Chondrocyte (in vitro differentiated cells): ENCODE measurements at regions not wholly inside any gene's neighbourhood (a gene's known extent, or its start where the extent isn't known, plus 50 kb on each side); places are given as distances from the start of the nearest gene placed in this dataset.

Experiments
- DNase-seq: peaks from one replicate; pipeline ENCODE4 v3.0.0; 2021; ENCODE audit warnings: mixed read lengths, low spot score
- H3K27ac Mint-ChIP-seq: one replicate; pipeline ENCODE4 v1.8.0; 2021; ENCODE audit warnings: mild to moderate bottlenecking, moderate library complexity, mixed read lengths; ENCODE audit not compliant: unreplicated experiment
- H3K27me3 Mint-ChIP-seq: 2 replicates; pipeline ENCODE4 v1.8.0; 2021; ENCODE audit warnings: low read depth, mixed read lengths
- H3K36me3 Mint-ChIP-seq: 2 replicates; pipeline ENCODE4 v1.8.0; 2021; ENCODE audit warnings: low read depth, mixed read lengths
- H3K4me1 Mint-ChIP-seq: 2 replicates; pipeline ENCODE4 v1.8.0; 2021; ENCODE audit warnings: low read depth, mild to moderate bottlenecking, mixed read lengths
- H3K4me3 Mint-ChIP-seq: one replicate; pipeline ENCODE4 v1.8.0; 2021; ENCODE audit warnings: mild to moderate bottlenecking, moderate library complexity, mixed read lengths; ENCODE audit not compliant: unreplicated experiment
- H3K9me3 Mint-ChIP-seq: 2 replicates; pipeline ENCODE4 v1.8.0; 2021; ENCODE audit warnings: low read depth, mixed read lengths
- TF ChIP-seq, protein P1 (sequence below): fragments of 200-600 bp; sonication (generic); IDR thresholded peaks from 2 replicates; pipeline ENCODE4 v1.5.0; 2021; ENCODE audit warnings: antibody characterized with exemption, mild to moderate bottlenecking, moderate library complexity

DNA sequence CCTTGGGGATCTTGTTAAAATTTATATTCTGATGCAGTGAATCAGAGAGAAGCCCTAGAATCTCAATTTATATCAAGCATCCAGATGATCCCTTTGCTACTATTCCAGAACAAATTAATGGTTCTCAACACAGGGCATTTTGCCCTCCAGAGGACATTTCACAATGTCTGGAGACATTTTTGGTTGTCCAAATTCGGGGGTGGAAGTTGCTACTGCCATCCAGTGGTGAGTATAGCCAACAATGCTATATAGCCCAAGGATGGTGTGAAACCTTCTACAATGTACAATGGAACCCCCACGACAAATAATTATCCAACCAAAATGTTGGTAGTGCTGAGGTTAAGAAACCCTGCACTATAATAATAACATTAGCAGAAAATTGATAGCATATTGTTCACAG lies 2440.0 kb downstream of the PCDH7 start:
- H3K27me3 Mint-ChIP-seq, result no peaks in the 10 kb centered on the region

GRCh38 chr4:33161202-33161601 lies 2441.0 kb downstream of the PCDH7 start:
- Mint-ChIP-seq H3K4me1 (peaks cover 24% of the 10 kb centered on the region), H3K36me3 (peaks cover 3% of the 10 kb centered on the region), H3K4me3 (no peak overlapping the region), H3K27ac (no peak overlapping the region), H3K27me3 (no peaks in the 10 kb centered on the region), H3K9me3 (peaks cover 12% of the 10 kb centered on the region)
- no peak for DNase-seq
- TF ChIP-seq, protein P1, sequence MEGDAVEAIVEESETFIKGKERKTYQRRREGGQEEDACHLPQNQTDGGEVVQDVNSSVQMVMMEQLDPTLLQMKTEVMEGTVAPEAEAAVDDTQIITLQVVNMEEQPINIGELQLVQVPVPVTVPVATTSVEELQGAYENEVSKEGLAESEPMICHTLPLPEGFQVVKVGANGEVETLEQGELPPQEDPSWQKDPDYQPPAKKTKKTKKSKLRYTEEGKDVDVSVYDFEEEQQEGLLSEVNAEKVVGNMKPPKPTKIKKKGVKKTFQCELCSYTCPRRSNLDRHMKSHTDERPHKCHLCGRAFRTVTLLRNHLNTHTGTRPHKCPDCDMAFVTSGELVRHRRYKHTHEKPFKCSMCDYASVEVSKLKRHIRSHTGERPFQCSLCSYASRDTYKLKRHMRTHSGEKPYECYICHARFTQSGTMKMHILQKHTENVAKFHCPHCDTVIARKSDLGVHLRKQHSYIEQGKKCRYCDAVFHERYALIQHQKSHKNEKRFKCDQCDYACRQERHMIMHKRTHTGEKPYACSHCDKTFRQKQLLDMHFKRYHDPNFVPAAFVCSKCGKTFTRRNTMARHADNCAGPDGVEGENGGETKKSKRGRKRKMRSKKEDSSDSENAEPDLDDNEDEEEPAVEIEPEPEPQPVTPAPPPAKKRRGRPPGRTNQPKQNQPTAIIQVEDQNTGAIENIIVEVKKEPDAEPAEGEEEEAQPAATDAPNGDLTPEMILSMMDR, result no peak

More for the DNA sequence above, 2440.0 kb downstream of the PCDH7 start:
- DNase-seq, result no peak
- TF ChIP-seq, protein P1, result peak; percentile 82
- no peak overlapping the region for H3K4me3 Mint-ChIP-seq
- H3K27ac Mint-ChIP-seq, result no peak overlapping the region
- peaks cover 17% of the 10 kb centered on the region for H3K9me3 Mint-ChIP-seq
- peaks cover 24% of the 10 kb centered on the region for H3K4me1 Mint-ChIP-seq
- H3K36me3 Mint-ChIP-seq, result peaks cover 3% of the 10 kb centered on the region

DNA sequence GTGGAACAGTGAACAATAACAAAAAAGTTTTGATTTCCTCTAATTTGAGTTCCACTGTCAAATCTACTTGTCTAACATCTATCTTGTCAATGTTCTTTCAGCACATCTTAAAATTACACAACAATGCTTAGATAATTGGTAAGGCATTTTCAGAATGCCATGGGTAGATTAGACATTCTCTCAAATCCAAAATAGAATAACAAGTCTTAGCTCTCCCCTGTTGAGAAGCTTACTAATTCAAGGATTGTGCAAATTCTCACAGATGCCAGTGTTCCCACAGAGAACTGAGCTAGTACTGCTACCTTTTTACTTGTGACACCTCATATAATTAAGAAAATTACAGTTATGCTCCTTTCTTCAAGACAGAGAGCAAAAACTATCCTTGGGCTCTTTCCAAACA lies 2442.0 kb downstream of the PCDH7 start:
- Mint-ChIP-seq H3K4me3 (no peak overlapping the region), H3K27ac (no peak overlapping the region), H3K36me3 (no peaks in the 10 kb centered on the region), H3K4me1 (peaks cover 24% of the 10 kb centered on the region), H3K27me3 (no peaks in the 10 kb centered on the region), H3K9me3 (peaks cover 3% of the 10 kb centered on the region)
- TF ChIP-seq, protein P1, result no peak
- DNase-seq, result no peak

DNA sequence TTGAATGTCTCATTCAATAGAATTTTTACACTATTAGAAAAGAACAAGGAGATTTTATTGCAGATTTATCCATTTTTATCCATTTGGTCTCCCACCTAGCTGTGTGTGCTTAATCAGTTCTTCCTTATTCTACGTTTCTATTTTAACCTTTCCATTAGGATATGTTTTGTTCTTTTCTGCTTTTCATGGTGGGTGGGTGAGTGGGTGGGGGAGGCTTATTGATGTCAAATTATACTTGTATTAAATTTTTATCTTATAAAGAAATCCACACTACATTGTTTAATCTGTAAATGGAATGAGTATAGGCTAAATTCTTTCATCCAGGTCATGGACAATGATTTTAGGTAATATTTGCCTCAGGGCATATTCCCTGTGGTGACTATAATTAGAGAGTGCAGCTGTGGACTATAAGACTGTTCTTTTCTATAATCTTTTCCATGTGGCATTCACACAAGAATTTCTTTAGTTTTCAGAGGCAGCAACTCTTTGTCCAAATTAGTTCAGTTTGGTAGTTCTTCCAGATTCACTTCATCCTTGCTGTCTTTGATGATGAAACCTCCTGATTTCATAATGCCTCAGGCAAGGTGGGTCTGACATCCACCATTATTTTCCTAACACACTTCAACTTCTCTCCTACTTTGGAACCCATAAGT lies 2451.8 kb downstream of the PCDH7 start:
- Mint-ChIP-seq H3K4me1 (peaks cover 5% of the 10 kb centered on the region), H3K4me3 (no peak overlapping the region), H3K27ac (no peak overlapping the region), H3K36me3 (no peaks in the 10 kb centered on the region), H3K9me3 (no peaks in the 10 kb centered on the region), H3K27me3 (no peaks in the 10 kb centered on the region)
- DNase-seq, result no peak
- TF ChIP-seq, protein P1, result no peak

DNA sequence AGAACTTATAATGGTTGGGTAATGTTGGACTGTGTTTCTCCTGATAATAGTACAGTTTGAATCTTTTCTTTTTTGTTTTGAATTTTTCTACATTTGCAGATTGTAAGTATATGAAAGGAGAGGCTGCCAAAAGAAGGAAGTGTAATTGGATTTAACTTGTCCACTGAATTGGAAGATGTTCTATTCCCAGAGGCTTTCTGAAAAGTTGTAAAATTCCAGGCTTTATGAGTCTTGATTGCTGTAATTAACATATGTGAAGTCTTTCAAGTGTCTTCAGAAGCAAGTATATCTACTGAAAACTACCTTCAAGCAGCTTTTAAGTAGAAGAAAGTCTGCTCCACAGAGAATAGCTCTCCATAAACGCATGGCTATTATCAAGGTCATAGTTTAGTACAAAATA lies 2456.4 kb downstream of the PCDH7 start:
- Mint-ChIP-seq H3K36me3 (peaks cover 3% of the 10 kb centered on the region), H3K9me3 (peaks cover 14% of the 10 kb centered on the region), H3K27me3 (no peaks in the 10 kb centered on the region), H3K27ac (no peak overlapping the region), H3K4me3 (no peak overlapping the region), H3K4me1 (peaks cover 5% of the 10 kb centered on the region)
- TF ChIP-seq, protein P1, result no peak
- DNase-seq, result no peak
